Tibial nerve (tissue), 3 donors: ENCODE measurements at regions not wholly inside any gene's neighbourhood (a gene's known extent, or its start where the extent isn't known, plus 50 kb on each side); places are given as distances from the start of the nearest gene placed in this dataset.

ENCODE experiments used
- POLR2A ChIP-seq, 2 donors: fragments of 450-650 bp; IDR thresholded peaks; one replicate each; pipeline ENCODE4 v1.6.1; 2017; ENCODE audit warnings: antibody characterized with exemption in 2 of 2, mild to moderate bottlenecking in 2 of 2, moderate library complexity in 2 of 2
- TF ChIP-seq, protein P1 (sequence below), 5 experiments: fragments of 200-600 bp in 3 of 5; fragments of 450-650 bp in 2 of 5; sonication (generic) in 3 of 5; IDR thresholded peaks; one replicate each; pipeline ENCODE4 v1.5.1; 2016 to 2019; ENCODE audit warnings: antibody characterized with exemption in 5 of 5, mild to moderate bottlenecking in 3 of 5, moderate library complexity in 2 of 5

GRCh38 chr18:1436199-1436598 lies 531.5 kb downstream of the ADCYAP1 start:
- TF ChIP-seq, protein P1, sequence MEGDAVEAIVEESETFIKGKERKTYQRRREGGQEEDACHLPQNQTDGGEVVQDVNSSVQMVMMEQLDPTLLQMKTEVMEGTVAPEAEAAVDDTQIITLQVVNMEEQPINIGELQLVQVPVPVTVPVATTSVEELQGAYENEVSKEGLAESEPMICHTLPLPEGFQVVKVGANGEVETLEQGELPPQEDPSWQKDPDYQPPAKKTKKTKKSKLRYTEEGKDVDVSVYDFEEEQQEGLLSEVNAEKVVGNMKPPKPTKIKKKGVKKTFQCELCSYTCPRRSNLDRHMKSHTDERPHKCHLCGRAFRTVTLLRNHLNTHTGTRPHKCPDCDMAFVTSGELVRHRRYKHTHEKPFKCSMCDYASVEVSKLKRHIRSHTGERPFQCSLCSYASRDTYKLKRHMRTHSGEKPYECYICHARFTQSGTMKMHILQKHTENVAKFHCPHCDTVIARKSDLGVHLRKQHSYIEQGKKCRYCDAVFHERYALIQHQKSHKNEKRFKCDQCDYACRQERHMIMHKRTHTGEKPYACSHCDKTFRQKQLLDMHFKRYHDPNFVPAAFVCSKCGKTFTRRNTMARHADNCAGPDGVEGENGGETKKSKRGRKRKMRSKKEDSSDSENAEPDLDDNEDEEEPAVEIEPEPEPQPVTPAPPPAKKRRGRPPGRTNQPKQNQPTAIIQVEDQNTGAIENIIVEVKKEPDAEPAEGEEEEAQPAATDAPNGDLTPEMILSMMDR (IDR thresholded peaks at IDR 0.05), result no peak
- no peak for TF ChIP-seq POLR2A (IDR thresholded peaks at IDR 0.05)
